ENCODE measurements at regions not wholly inside any gene's neighbourhood (a gene's known extent, or its start where the extent isn't known, plus 50 kb on each side); places are given as distances from the start of the nearest gene placed in this dataset.

GRCh38 chr11:95556342-95557163, 233.0 kb downstream of the FAM76B start:
- TF ChIP-seq CTCF (IDR thresholded peaks at IDR 0.05) (no peak), EZH2phosphoT487 (IDR thresholded peaks at IDR 0.05) (peak; percentile 93), EZH2 (IDR thresholded peaks at IDR 0.05) (no peak)
